Cardiac septum (tissue), 1 donor: ENCODE measurements at regions not wholly inside any gene's neighbourhood (a gene's known extent, or its start where the extent isn't known, plus 50 kb on each side); places are given as distances from the start of the nearest gene placed in this dataset.

ENCODE experiments used
- DNase-seq: peaks from one replicate; pipeline ENCODE4 v3.0.0-alpha.2; 2020; ENCODE audit warnings: low spot score
- intact Hi-C: fragments of 100-400 bp; cut with DNase I; formaldehyde crosslinking; loops from one replicate; pipeline ENCODE4 v1.14.0; 2022
- donor health status: DM: no; HTN: no; CAD: no.

DNA sequence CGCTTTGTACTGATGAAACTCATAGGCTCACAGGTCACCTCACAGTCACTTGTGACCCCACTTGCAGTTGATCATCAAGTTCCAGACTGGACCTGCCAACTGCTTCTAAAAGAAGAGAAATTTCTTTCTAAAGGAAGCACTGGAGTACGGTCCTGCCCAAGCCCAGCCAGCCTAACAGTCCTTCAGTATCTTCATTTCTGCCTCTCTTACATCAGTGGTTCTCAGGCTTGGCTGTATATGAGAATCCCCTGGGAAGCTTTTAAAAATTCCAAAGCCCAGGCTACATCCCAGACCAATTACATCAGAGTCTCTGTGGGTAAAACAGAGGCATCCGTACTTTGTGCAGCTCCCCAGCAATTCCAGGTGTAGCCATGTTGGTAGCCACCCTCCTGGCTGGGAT lies 282.1 kb downstream of the NFIB start:
- DNase-seq = no peak
- intact Hi-C loops = loop anchor here (2.0 to 10.0 kb wide), 4 partner anchors 60 to 587 kb away; partner anchors contain the start of gene NFIB

DNA sequence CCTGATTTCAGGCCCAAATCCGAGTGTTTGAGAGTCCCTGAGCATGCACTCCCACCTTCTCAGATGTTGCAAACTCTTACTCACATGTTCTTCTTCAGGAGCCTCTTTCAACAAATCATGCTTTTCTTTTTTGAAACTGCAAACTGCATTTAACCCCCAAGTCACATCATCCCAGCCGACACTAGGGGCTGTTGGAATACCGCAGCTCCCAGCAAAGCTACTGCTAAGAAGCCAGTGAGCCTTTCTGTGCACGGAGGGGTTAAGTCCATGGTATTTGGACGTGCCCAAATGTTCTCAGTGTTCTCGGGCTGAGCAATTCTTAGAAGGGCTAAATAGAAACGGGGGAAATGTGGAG lies 282.9 kb downstream of the NFIB start:
- DNase-seq = no peak
- intact Hi-C loops = loop anchor here (2.0 to 10.0 kb wide), 4 partner anchors 61 to 586 kb away; partner anchors contain the start of gene NFIB

DNA sequence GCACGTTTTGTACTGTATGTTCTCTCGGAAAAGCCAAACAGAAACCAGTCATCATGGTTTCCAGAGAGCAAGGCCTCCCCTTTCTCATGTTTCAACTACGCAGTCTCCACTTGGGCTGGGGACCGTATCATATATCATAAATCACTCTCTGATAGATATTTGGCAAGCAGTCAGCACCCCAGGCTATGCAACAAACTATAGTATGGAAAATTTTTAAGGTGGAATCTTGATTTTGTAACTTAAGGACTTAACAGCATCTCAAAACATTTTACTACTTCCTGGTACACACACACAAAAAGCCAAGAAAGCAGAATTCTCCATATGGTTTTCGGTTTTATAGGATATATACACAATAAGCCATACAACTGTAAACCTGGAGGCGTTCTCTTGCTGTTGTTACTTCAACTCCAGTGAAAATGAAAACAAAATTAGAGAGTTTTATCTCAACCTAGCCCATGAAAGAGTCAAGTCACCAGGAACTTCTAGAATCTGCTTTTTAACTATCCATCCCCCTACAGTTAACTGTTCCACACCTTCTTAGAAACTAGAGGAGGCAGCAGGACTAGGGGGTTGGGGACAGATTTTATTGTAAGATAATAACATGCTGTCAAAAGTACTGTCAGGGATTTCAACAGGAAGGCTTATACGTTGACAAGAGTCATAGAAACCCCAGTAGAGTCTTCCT lies 283.4 kb downstream of the NFIB start:
- intact Hi-C loops = loop anchor here (2.0 to 10.0 kb wide), 4 partner anchors 62 to 586 kb away; partner anchors contain the start of gene NFIB
- no peak for DNase-seq

DNA sequence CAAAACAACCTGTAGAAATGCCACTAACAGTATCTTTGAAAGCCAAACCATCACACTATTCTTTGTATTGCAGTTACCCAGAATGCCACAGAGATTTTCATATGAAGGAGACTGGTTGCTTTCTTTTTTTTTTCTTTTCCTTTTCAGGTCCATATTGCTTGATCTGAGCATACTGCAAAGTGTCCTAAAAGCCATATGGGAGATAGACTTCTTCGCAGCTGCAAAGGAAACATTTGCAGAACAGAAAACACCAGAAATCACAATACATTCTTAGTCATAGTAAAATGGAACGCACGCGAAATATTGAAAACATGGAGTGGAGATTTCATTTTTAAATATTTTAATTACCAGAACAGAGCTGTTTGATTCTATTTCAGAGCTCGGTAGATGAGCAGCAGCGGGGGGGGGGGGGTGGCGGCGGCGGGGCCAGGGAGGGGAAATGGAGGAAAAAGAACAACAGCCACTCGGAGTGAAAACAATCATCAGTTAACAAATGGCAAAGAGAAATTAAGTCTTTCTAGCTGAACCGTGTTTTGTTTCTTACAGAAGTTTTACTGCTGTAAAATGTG lies 284.1 kb downstream of the NFIB start:
- no peak for DNase-seq
- intact Hi-C loops = loop anchor here (2.0 to 10.0 kb wide), 7 partner anchors 62 to 585 kb away; partner anchors contain the start of gene NFIB

DNA sequence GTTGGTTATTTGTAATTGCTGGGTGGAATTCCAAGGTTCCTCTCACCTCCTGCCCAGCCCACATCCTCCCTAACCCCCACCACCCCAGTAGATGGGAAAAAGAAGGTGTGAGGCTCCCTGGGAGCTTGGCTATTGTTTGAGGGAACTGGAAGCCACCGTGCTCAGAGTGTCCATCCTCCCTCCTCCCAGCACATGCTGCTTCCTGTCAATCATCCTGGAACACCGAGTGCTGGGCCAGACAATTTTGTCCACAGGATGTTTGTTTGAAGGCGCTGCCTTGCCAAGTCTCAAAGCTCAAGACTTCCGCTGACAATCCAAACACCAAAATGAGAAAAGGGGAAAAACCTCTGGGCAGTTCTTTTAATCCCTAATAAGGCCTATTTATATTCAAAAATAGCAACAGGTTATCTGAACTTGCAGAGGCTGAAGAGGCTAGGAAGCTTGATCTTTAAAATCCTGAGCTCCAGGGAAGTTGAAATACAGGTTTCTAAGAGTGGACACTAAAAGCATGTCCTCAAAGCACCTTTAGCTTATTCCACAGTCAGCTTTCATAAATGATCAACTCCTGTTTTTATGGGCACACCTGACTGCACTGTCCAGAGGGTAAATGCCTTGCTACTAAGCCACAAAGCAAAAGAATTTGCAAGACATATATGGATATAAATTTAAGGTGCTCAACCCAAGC lies 286.7 kb downstream of the NFIB start:
- intact Hi-C loops = loop anchor here (5.0 kb wide), 3 partner anchors 110 to 325 kb away; no protein-coding TSS in a partner anchor
- peak; percentile 84 for DNase-seq

DNA sequence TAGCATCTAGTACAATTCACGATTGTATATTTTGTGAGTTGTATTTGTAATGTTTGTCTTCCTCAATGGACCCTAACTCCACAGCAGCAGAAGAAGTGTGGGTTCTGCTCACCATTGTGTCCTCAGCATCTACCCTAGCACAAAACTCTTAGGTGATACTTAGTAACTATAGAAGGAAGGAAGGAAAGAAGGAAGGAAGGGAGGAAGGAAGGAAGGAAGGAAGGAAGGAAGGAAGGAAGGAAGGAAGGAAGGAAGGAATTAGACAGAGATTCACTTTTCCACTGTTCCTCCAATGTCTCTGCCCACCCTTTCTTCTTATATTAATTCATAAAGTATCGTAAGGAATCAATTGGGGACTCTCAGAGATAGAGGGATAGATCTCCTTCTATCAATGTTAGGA lies 288.2 kb downstream of the NFIB start:
- intact Hi-C loops = loop anchor here (5.0 kb wide), 3 partner anchors 108 to 327 kb away; no protein-coding TSS in a partner anchor
- no peak for DNase-seq

DNA sequence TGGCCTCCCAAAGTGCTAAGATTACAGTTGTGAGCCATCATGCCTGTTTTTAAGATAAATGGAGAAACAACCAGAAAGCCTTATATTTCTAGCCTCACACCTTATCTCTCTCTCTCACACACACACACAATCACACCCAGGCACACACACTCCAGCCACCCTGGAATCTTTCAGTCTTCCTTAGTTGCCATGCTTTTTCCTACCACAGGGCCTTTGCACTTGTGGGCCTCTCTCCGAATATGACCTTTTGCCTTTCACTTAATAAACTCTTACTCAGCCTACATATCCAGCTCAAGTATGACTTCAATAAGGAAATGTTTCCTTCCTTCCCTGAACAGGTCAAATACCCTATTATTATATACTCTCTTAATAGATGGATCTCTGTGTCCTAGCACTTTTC lies 290.7 kb downstream of the NFIB start:
- no peak for DNase-seq
- intact Hi-C loops = no loop called here

DNA sequence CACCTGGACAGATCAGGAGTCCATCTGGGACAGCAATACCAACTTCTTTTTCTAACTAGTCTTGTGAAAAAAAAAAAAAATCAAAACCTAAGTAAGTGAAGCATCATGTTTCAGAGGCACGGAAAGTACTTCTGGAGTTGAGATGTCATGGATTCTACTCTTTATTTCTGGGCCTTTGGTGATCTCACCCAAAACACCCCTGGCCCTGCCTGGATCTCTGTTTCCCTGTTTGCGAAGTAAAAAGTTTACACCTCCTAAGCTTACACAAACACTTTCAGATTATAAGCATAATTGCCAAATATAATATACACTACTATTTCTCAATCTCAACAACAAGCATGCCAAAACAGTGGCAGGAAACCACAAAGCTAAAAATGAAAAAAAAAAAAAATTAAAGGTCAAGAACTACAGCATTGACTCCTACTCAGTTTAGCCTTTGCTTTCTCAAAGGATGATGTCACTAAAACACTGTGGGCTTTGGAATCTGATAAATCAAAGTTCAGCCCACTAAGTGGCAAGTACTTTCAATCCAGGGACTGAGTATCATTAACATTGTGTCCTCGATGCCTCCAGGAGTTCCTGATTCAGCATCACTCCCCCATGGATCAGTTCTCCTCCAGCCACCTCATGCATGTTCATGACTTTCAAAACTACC lies 291.9 kb downstream of the NFIB start:
- no peak for DNase-seq
- intact Hi-C loops = no loop called here

DNA sequence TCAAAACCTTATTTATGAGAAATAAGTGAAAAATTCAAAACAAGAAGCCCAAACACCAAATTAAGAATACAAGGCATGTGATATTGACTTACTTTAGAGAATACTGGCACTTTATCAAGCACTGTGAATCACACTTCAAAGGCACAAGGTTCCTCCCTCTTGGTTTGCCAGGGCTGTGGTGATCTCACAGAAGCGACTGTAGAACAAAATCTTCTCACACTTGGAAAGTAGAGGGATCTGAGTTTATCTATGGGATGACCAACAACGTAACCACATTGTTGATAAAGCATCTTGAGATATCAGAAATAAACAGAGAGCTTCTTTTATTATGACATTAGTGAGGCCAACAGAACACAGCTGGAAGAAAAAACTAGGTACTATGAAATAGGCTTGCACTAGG lies 295.9 kb downstream of the NFIB start:
- intact Hi-C loops = no loop called here
- DNase-seq = no peak

DNA sequence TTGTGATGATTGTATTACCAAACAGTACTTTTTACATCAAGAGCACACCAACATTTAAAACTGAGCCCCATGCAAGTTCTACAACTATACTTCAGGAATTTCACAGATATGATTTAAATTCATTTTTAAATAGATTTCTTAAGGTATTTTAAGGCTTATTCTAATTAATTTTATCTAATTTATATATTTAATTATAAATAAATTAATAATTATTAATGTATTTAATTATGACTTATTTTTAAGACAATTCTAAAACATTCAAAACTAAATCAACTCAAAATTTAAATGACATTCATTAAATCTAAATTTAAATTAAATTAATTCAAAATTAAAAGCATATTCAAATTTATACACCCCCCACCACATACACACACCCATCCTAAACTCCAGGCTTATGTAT lies 299.2 kb downstream of the NFIB start:
- intact Hi-C loops = loop anchor here (5.0 kb wide), 2 partner anchors 97 to 227 kb away; no protein-coding TSS in a partner anchor
- no peak for DNase-seq

DNA sequence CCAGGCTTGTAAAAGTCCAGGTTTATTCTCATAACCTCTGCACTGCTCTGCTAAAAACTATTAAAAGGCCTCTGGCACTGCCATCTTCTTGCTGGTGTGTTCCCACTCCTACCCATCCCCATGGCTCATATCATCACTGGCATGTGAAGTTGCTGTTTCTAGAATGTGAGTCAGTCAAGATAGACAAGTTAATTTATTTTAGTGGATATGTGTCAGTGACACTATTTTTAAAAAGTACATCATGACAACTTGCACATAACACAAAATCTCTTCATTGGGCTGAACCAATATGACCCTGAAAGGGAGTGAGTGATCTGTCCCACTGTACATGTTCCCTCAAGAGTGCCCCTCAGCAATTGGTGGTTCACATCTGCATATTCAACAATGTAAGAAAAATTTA lies 299.7 kb downstream of the NFIB start:
- no peak for DNase-seq

DNA sequence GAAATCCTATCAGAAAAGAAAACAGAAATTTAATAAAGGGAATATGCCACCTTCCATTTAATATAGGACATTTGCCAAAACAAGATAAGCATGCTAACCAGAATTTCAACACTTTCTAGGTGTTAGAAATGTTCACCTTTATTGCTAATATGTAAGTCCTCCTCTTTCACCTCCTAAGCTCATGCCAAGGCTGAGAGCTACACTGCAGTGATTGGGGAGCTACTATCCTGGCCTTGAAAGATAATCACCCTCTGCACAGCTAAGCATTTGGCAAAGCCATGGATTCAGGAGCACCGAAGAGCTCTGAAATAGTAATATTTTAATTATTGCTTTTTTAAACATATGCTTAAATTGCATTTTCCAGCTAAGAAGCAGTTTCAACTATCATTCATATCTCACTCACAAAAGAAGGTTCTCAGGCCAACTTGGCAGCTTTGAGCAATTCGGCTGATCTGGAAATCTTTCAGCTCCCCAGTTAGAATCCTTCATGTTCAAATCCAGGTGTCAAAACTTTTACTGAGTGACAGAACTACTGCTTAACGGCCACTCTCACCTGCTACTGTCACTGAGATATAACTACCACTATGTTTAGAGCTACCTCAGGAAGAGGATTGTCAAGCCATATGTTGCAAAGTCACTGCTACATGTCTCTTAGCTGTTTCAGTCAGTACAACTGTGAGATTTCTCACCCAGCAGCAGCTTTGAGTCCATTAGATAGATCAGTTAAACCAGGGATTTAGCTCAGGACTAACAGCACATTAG lies 302.0 kb downstream of the NFIB start:
- no peak for DNase-seq
- intact Hi-C loops = loop anchor here (5.0 kb wide), 2 partner anchors 95 to 225 kb away; no protein-coding TSS in a partner anchor

More for the DNA sequence above, 299.7 kb downstream of the NFIB start:
- intact Hi-C loops = loop anchor here (5.0 kb wide), 2 partner anchors 97 to 227 kb away; no protein-coding TSS in a partner anchor

DNA sequence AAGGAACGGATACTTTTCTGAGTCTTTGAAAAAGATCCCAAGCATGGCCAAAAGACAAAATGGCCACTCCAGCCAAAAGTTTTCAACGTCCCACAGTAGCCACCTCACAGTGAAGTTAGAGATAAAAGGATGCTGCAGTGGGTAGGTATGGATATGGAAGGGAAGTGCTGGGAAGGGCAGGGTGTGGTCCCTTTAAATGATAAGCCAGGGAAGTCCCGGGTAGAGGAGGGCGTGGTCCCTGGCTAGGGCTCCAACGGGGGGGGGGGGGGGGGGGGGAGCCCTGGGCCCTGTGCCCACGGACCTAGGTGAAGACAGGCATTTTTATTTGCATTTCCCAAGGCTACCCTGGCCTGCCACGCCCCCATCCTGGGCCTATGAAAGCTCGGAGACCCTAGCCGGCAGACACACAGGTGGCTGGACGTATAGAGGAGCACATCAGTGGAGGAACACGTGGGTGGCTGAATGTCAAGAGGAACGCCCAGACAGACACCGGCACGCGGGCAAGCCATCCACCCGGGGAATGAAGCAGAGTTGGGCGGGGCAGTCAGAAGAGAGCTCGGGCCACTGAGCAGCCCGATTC lies 306.7 kb downstream of the NFIB start:
- DNase-seq = no peak
- intact Hi-C loops = no loop called here

DNA sequence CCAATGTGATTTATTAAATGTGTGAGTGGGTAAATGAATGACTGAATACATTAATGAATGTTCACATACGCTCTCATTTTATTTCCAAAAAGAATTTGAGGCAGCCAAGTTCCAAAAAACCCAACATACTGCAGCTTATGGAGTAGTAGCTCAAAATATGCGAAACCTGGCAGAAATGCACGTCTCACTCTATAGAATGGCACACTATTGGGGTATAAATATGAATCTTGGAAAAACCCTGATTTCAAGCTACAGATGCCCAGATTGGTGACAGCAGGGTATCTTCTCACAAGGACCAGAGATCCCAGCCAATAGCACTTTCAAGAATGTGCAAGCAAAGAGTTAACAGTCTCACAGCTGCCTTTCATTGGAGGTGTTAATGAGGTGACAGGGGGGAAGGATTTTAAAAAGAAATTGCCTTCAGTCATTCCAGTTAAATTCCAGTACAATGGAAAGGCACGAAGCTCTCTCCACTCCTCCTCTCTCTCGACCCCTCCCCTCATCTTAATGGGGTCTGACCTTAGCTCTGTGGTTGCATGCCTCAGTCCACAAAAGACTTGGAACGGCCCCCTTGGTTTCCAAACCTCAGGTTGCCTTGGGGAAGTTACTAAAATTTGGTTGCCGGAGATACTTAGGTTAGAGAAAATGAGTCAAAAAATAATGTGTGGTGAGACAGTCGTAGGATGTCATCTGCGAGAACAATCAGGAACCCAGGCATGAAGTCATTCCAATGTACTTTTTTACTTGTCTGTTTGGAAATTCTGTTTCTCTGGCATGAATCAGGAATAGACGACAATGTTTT lies 307.4 kb downstream of the NFIB start:
- intact Hi-C loops = no loop called here
- DNase-seq = no peak

DNA sequence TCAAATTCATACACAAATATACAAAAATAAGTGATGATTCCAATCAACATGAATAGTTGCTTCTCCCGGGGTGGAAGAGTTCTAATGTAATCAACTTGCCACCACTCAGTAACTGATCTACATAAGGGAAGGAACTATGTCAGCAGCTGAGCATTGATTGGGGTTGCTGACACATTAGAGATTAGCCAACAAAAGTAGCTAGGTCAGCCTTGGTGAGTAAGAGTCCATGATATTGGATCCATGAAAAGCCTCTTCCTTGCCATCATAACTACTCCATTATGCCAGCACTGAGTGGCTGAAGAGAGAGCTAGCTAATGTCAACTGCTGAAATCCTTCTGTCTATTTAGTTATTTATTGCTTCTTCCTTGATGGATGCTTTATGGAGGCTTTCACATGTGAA lies 309.8 kb downstream of the NFIB start:
- no peak for DNase-seq
- intact Hi-C loops = no loop called here

DNA sequence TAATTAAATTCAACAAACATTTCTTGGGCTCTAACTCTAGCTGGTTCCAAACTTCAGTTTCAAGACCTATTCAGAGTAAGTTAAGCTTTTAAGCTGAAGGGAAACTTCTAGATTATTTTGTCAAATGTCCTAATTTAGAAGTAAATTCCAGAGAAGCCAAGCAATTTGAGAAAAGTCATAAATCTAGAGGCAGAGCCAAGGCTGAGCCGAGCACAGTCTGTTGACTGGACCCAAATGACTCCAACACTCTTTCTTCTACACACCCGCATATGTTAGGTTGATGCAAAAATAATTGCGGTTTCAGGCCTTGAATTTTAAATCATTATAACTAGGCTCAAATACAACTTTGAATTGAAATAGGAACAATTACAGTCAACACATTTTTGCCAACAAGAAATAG lies 319.7 kb downstream of the NFIB start:
- intact Hi-C loops = no loop called here
- DNase-seq = no peak

DNA sequence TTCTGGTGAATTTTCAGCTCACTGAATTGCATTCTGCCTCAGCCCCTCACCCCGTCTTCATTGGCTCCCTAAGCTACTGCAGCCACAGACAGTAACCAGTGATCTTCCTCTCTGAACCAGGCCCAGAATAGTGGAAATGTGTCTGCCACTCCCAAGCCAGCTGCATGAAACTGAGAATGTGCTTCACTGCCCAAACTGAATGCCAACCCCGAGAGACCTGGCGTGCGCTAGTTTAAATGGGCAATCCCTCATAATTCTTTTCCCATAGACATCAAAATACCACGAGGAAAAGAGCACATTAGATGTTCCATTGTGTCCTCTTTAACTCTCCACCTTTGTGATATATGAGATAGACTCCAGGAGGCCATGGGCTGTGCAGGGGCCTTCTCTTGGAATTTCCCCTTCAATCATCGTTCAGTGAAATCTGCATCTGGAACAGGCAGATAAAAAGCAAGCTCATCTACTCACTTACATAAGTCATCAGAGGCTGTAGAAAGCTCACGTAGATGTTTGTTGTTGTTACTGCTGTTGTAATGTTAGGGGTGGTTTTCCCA lies 320.2 kb downstream of the NFIB start:
- DNase-seq = no peak
- intact Hi-C loops = no loop called here
